Peyer's patch (tissue), 4 donors: ENCODE measurements at regions not wholly inside any gene's neighbourhood (a gene's known extent, or its start where the extent isn't known, plus 50 kb on each side); places are given as distances from the start of the nearest gene placed in this dataset.

Source experiments
- POLR2A ChIP-seq, 2 donors: fragments of 450-650 bp; IDR thresholded peaks; one replicate each; pipeline ENCODE4 v1.5.1; 2017; ENCODE audit warnings: antibody characterized with exemption in 2 of 2, mild to moderate bottlenecking in 2 of 2, moderate library complexity in 2 of 2
- TF ChIP-seq, protein P1 (sequence below), 6 experiments: fragments of 450-650 bp in 4 of 6; fragments of 200-600 bp in 2 of 6; sonication (generic) in 1 of 6; IDR thresholded peaks; one replicate each; pipeline ENCODE4 v1.5.1; 2017 to 2019; ENCODE audit warnings: antibody characterized with exemption in 6 of 6, mild to moderate bottlenecking in 3 of 6, moderate library complexity in 1 of 6

- TF ChIP-seq POLR2A (IDR thresholded peaks at IDR 0.05) = no peak
- TF ChIP-seq, protein P1, sequence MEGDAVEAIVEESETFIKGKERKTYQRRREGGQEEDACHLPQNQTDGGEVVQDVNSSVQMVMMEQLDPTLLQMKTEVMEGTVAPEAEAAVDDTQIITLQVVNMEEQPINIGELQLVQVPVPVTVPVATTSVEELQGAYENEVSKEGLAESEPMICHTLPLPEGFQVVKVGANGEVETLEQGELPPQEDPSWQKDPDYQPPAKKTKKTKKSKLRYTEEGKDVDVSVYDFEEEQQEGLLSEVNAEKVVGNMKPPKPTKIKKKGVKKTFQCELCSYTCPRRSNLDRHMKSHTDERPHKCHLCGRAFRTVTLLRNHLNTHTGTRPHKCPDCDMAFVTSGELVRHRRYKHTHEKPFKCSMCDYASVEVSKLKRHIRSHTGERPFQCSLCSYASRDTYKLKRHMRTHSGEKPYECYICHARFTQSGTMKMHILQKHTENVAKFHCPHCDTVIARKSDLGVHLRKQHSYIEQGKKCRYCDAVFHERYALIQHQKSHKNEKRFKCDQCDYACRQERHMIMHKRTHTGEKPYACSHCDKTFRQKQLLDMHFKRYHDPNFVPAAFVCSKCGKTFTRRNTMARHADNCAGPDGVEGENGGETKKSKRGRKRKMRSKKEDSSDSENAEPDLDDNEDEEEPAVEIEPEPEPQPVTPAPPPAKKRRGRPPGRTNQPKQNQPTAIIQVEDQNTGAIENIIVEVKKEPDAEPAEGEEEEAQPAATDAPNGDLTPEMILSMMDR (IDR thresholded peaks at IDR 0.05) = no peak
These were observed 188.5 kb upstream of the CDH2 start for GRCh38 chr18:28365411-28365831.
